AG10803 (cell line): ENCODE measurements at regions not wholly inside any gene's neighbourhood (a gene's known extent, or its start where the extent isn't known, plus 50 kb on each side); places are given as distances from the start of the nearest gene placed in this dataset.

Experiments used
- DNase-seq: peaks from one replicate; pipeline ENCODE4 v3.0.0; 2010; ENCODE audit warnings: low read depth
- H3K4me3 ChIP-seq: 2 replicates; pipeline ENCODE4 v1.5.1; 2011; ENCODE audit warnings: mild to moderate bottlenecking, low read length, control low read depth
- TF ChIP-seq, protein P1 (sequence below): conservative IDR thresholded peaks from 2 replicates; pipeline ENCODE4 v1.5.1; 2011; ENCODE audit warnings: mild to moderate bottlenecking, low read length, control low read depth, inconsistent platforms

DNA sequence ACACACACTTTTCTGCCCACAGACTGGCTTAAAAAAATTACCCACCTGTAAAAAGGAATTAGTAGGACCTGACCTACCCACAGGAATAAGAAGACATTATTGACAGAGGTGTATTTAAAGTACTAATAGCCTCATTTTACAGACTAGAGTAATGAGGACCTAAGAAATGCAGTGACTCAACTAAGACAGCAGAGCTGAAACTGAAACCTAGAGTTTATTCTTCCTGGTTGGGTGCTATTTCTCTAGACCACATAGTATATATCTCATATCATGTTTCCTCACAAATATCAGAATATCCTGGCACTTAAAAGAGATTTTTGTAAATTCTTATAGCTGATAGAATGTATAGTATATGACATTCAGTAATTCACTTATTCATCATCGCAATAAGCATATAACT, 435.0 kb downstream of the MAGEE1 start:
- DNase-seq: no peak
- H3K4me3 ChIP-seq: no peak overlapping the region
- TF ChIP-seq, protein P1, sequence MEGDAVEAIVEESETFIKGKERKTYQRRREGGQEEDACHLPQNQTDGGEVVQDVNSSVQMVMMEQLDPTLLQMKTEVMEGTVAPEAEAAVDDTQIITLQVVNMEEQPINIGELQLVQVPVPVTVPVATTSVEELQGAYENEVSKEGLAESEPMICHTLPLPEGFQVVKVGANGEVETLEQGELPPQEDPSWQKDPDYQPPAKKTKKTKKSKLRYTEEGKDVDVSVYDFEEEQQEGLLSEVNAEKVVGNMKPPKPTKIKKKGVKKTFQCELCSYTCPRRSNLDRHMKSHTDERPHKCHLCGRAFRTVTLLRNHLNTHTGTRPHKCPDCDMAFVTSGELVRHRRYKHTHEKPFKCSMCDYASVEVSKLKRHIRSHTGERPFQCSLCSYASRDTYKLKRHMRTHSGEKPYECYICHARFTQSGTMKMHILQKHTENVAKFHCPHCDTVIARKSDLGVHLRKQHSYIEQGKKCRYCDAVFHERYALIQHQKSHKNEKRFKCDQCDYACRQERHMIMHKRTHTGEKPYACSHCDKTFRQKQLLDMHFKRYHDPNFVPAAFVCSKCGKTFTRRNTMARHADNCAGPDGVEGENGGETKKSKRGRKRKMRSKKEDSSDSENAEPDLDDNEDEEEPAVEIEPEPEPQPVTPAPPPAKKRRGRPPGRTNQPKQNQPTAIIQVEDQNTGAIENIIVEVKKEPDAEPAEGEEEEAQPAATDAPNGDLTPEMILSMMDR: no peak

DNA sequence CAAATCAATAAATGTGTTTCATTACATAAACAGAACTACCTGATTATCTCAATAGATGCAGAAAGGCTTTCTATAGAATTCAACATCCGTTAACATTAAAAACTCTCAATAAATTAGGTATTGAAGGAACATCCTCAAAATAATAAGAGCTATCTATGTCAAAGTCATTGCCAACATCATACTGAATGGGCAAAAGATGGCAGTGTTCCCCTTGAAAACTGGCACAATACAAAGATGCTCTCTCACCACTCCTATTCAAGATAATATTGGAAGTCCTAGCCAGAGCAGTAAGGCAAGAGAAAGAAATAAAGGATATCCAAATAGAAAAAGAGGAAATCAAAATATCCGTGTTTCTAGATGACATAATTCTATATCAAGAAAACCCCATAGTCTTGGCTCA, 466.4 kb downstream of the MAGEE1 start:
- no peak for DNase-seq
- no peak overlapping the region for H3K4me3 ChIP-seq
- TF ChIP-seq, protein P1: no peak

DNA sequence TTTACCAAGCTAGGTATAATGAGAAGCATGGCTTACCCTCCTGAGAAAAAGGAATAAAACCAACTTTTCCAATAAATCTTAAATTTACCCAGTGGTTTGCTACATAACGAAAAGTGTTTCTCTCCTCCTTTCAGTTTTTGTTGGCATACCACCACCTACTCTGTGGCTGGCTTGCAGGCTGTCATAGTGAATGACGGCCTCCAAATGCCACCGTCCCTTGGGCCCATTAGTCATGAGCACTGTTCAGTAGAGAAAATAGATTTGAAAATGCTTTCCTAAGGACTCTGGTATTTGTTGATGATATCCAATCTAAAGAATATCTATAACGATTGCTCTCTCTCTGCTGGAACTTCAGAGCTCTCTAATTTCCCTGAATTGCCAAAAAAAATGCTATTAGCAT, 488.3 kb downstream of the MAGEE1 start:
- TF ChIP-seq, protein P1: no peak
- H3K4me3 ChIP-seq: no peak overlapping the region
- DNase-seq: no peak

DNA sequence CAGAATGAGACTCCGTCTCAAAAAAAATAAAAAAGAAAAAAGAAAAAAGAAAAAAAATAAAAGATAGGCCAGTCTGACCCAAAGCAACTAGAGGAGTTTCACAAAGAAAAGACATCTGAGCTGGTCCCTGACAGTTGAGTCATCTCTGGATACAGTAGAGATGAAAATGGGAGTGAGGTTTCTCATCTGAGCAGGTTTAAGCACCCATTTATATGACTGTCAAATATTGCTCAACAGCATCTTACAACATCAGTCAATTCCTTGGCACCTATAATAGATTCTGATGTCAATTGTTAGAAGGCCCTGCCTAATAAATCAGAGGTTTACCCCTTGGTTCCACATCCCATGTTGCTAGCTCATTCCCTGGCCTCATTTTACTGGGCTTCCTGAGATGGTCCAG, 490.5 kb downstream of the MAGEE1 start:
- H3K4me3 ChIP-seq: no peak overlapping the region

DNA sequence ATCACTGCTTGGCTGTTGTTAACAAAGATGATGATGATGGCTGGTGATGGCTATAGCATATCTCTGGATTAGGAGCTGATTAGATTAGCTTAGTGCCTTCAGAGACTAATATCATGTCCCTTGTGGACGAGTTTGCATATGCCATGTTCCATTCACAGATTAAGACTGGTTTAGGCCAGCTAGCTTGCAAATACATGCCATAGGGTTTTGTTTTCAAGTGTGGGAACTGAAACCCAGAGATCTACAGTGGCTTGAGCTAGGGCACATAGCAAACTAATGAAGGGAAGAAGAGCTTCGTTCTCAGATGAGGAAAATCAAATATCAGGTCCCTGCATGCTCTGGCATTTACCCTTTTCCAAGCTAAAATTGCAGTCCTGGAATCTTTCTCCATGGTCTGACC, 492.3 kb downstream of the MAGEE1 start:
- no peak for DNase-seq
- no peak overlapping the region for H3K4me3 ChIP-seq
- TF ChIP-seq, protein P1: no peak

More for the DNA sequence above, 490.5 kb downstream of the MAGEE1 start:
- TF ChIP-seq, protein P1: no peak
- DNase-seq: no peak

DNA sequence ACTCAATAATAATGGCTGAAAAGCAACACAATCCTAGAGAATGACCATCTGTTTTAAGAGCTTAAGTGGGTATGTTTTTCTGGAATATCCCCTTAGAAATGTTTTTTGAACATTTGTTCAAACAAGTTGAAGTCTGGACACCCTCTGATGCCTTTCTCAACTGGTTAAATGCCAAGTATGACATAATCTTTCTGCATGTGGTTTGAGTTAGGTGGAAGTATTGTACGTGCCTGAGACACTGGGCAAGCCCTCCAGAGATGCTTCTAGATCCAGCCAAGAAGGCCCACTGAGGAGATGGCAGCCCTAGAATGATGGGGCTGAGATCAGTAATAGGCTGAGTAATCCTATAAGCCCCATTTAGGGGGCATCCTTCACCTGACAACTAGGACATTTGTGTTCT, 493.1 kb downstream of the MAGEE1 start:
- DNase-seq: no peak
- no peak overlapping the region for H3K4me3 ChIP-seq
- TF ChIP-seq, protein P1: no peak

DNA sequence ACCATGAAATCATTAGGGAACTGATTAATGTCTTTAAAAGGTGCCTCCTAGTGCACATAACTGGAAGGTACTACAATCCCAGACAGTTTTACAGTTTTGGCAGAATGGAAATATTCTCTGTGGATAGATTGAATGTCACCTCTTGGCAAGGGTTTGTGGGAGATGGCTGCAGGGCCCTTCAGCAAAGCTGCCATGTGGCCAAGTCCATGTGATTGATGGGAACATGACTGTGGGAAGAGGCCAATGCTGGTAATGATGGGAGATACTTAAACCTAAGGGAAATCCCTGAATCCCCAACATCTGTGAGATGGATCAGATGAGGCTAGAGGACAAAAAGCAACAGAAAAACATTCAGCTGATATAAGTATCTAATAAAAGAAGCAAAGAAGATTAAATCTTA, 493.7 kb downstream of the MAGEE1 start:
- H3K4me3 ChIP-seq: no peak overlapping the region

More for the DNA sequence above, 493.7 kb downstream of the MAGEE1 start:
- DNase-seq: no peak
- TF ChIP-seq, protein P1: no peak
